DOHH2 (cell line): ENCODE measurements at regions not wholly inside any gene's neighbourhood (a gene's known extent, or its start where the extent isn't known, plus 50 kb on each side); places are given as distances from the start of the nearest gene placed in this dataset.

ENCODE experiments used
- H3F3A ChIP-seq: fragments of 200-600 bp; sonication (generic), shearing (Covaris generic); 2 replicates; pipeline ENCODE4 v1.6.0; 2016; ENCODE audit warnings: antibody characterized with exemption, mild to moderate bottlenecking; ENCODE audit not compliant: control insufficient read depth, insufficient read depth
- H3K27ac ChIP-seq: fragments of 200-600 bp; sonication (generic); 2 replicates; pipeline ENCODE4 v1.5.1; 2014; ENCODE audit warnings: low read depth, mild to moderate bottlenecking, low read length, moderate library complexity
- H3K27me3 ChIP-seq: fragments of 200-600 bp; sonication (generic); 2 replicates; pipeline ENCODE4 v1.6.1; 2014; ENCODE audit warnings: mild to moderate bottlenecking, low read length, mixed read lengths; ENCODE audit not compliant: control insufficient read depth
- H3K36me3 ChIP-seq: fragments of 200-600 bp; sonication (generic); 2 replicates; pipeline ENCODE4 v1.6.1; 2014; ENCODE audit warnings: mild to moderate bottlenecking, low read length, moderate library complexity, mixed read lengths; ENCODE audit not compliant: control insufficient read depth
- H3K4me1 ChIP-seq: fragments of 200-600 bp; sonication (generic); 2 replicates; pipeline ENCODE4 v1.6.1; 2014; ENCODE audit warnings: mild to moderate bottlenecking, low read length, mixed read lengths; ENCODE audit not compliant: control insufficient read depth
- H3K4me2 ChIP-seq: fragments of 200-600 bp; sonication (generic); 2 replicates; pipeline ENCODE4 v1.6.0; 2014; ENCODE audit warnings: mild to moderate bottlenecking, low read length, moderate library complexity
- H3K4me3 ChIP-seq: fragments of 200-600 bp; sonication (generic); 2 replicates; pipeline ENCODE4 v1.5.1; 2014; ENCODE audit warnings: mild to moderate bottlenecking, low read length, mixed read lengths
- H3K79me2 ChIP-seq: fragments of 200-600 bp; sonication (generic); 2 replicates; pipeline ENCODE4 v1.6.1; 2014; ENCODE audit warnings: mild to moderate bottlenecking, low read length, mixed read lengths; ENCODE audit not compliant: control insufficient read depth
- H3K9me2 ChIP-seq: fragments of 200-600 bp; sonication (generic); replicated peaks from 2 replicates; pipeline ENCODE4 v1.6.1; 2014; ENCODE audit warnings: mild to moderate bottlenecking, low read length, mixed read lengths; ENCODE audit not compliant: control insufficient read depth
- H3K9me3 ChIP-seq: fragments of 200-600 bp; sonication (generic); 2 replicates; pipeline ENCODE4 v1.6.1; 2014; ENCODE audit warnings: antibody characterized with exemption, low read length, mixed read lengths; ENCODE audit not compliant: control insufficient read depth, insufficient read depth
- H4K20me1 ChIP-seq: fragments of 200-600 bp; sonication (generic); 2 replicates; pipeline ENCODE4 v1.6.0; 2014; ENCODE audit warnings: low read depth, mild to moderate bottlenecking, antibody characterized with exemption, low read length, moderate library complexity; ENCODE audit not compliant: control insufficient read depth, insufficient read depth
- CTCF ChIP-seq: fragments of 200-600 bp; sonication (generic); IDR thresholded peaks from one replicate; pipeline ENCODE4 v1.5.1; 2014; ENCODE audit warnings: antibody characterized with exemption, mild to moderate bottlenecking, low read depth, low read length; ENCODE audit not compliant: poor library complexity, severe bottlenecking
- EZH2phosphoT487 ChIP-seq: fragments of 200-600 bp; sonication (generic); IDR thresholded peaks from 2 replicates; pipeline ENCODE4 v1.6.1; 2017; ENCODE audit warnings: borderline replicate concordance, mild to moderate bottlenecking, antibody characterized with exemption, low read length, moderate library complexity, mixed read lengths

GRCh38 chr3:153038779-153039178, 123.2 kb upstream of the RAP2B start:
- Histone ChIP-seq H3K4me1 (no peaks in the 10 kb centered on the region), H3K9me2 (no peaks in the 10 kb centered on the region), H3F3A (no peaks in the 10 kb centered on the region), H3K27me3 (no peaks in the 10 kb centered on the region), H4K20me1 (no peaks in the 10 kb centered on the region), H3K36me3 (no peaks in the 10 kb centered on the region), H3K9me3 (no peaks in the 10 kb centered on the region), H3K4me3 (no peak overlapping the region), H3K27ac (no peak overlapping the region), H3K79me2 (no peaks in the 10 kb centered on the region), H3K4me2 (no peak overlapping the region)
- TF ChIP-seq EZH2phosphoT487 (no peak), CTCF (no peak)

- Histone ChIP-seq H3K27me3 (no peaks in the 10 kb centered on the region), H3K9me3 (no peaks in the 10 kb centered on the region), H3K9me2 (no peaks in the 10 kb centered on the region), H3K4me3 (no peak overlapping the region), H4K20me1 (no peaks in the 10 kb centered on the region), H3F3A (no peaks in the 10 kb centered on the region), H3K36me3 (no peaks in the 10 kb centered on the region), H3K4me1 (no peaks in the 10 kb centered on the region), H3K27ac (no peak overlapping the region), H3K79me2 (no peaks in the 10 kb centered on the region), H3K4me2 (no peak overlapping the region)
- TF ChIP-seq CTCF = no peak
- TF ChIP-seq EZH2phosphoT487 = no peak
Measured at GRCh38 chr3:153041181-153041580, 120.8 kb upstream of the RAP2B start.

- H3K4me3 ChIP-seq = no peak overlapping the region
- no peaks in the 10 kb centered on the region for H3K9me2 ChIP-seq
- no peaks in the 10 kb centered on the region for H3K9me3 ChIP-seq
- H3K27me3 ChIP-seq = no peaks in the 10 kb centered on the region
- no peaks in the 10 kb centered on the region for H3K79me2 ChIP-seq
- no peaks in the 10 kb centered on the region for H3K4me1 ChIP-seq
- no peak overlapping the region for H3K27ac ChIP-seq
- H3K36me3 ChIP-seq = no peaks in the 10 kb centered on the region
- H4K20me1 ChIP-seq = no peaks in the 10 kb centered on the region
- H3F3A ChIP-seq = no peaks in the 10 kb centered on the region
- no peak for TF ChIP-seq EZH2phosphoT487
- H3K4me2 ChIP-seq = no peak overlapping the region
Measured at GRCh38 chr3:153042088-153042487, 119.9 kb upstream of the RAP2B start.

GRCh38 chr3:153043729-153044328, 118.2 kb upstream of the RAP2B start:
- Histone ChIP-seq H3K4me2 (no peak overlapping the region), H3K9me3 (no peaks in the 10 kb centered on the region), H3K79me2 (no peaks in the 10 kb centered on the region), H3K27me3 (no peaks in the 10 kb centered on the region), H4K20me1 (no peaks in the 10 kb centered on the region), H3K9me2 (no peaks in the 10 kb centered on the region), H3K36me3 (no peaks in the 10 kb centered on the region), H3K4me1 (no peaks in the 10 kb centered on the region), H3K27ac (no peak overlapping the region), H3F3A (no peaks in the 10 kb centered on the region), H3K4me3 (no peak overlapping the region)
- no peak for TF ChIP-seq EZH2phosphoT487
- no peak for TF ChIP-seq CTCF
